Colonic mucosa (tissue), 4 donors: ENCODE measurements at regions not wholly inside any gene's neighbourhood (a gene's known extent, or its start where the extent isn't known, plus 50 kb on each side); places are given as distances from the start of the nearest gene placed in this dataset.

Experiments used
- DNase-seq: peaks from one replicate; pipeline ENCODE4 v3.0.0-alpha.2; 2020
- H3K27ac ChIP-seq: fragments of 200-600 bp; one replicate; pipeline ENCODE4 v1.8.0; 2021
- H3K27me3 ChIP-seq: fragments of 200-600 bp; one replicate; pipeline ENCODE4 v1.8.0; 2021
- H3K36me3 ChIP-seq: fragments of 200-600 bp; one replicate; pipeline ENCODE4 v1.8.0; 2021
- H3K4me1 ChIP-seq: fragments of 200-600 bp; one replicate; pipeline ENCODE4 v1.8.0; 2021; ENCODE audit warnings: mild to moderate bottlenecking
- H3K4me3 ChIP-seq: fragments of 200-600 bp; one replicate; pipeline ENCODE4 v1.8.0; 2021
- H3K9ac ChIP-seq, 2 donors: one replicate each; pipeline ENCODE4 v1.7.0; 2013; ENCODE audit warnings: control low read depth in 2 of 2, low read depth in 2 of 2, low read length in 2 of 2
- H3K9me3 ChIP-seq: fragments of 200-600 bp; one replicate; pipeline ENCODE4 v1.8.0; 2021
- intact Hi-C: fragments of 100-400 bp; cut with DNase I; formaldehyde crosslinking; loops from one replicate; pipeline ENCODE4 v1.14.1; 2022
- TF ChIP-seq, protein P1 (sequence below): fragments of 200-600 bp; IDR thresholded peaks from one replicate; pipeline ENCODE4 v1.8.0; 2022; ENCODE audit warnings: antibody characterized with exemption, mild to moderate bottlenecking
- donor health status: healthy.
- donor health status: DM: no; HTN: no; CAD: no.
- donor health status: DM: no; HTN: no; CAD: no.

DNA sequence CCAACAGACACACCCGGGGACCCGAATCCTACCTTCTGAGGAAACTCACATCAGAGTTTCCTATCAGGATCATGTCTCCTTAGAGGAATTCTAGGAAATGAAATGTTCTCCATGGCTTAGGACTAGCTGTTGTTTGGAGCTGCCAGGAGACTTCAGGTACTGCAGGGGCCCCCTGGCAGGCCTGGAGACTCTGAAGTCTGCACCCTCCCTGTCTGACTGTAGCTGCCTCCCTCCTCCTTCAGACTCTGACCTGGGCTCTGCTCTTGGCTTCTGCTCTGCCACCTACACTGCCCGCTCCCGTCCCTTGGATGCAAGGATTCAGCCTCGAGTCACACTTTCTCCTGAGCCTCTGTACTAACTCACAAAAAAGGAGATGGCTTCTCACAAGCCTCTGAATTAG is 232.8 kb downstream of the INHBA start:
- Histone ChIP-seq H3K4me3 (no peak overlapping the region), H3K4me1 (no peaks in the 10 kb centered on the region), H3K9me3 (no peaks in the 10 kb centered on the region), H3K27me3 (no peaks in the 10 kb centered on the region), H3K27ac (no peak overlapping the region), H3K36me3 (no peaks in the 10 kb centered on the region), H3K9ac (no peak overlapping the region)
- TF ChIP-seq, protein P1, sequence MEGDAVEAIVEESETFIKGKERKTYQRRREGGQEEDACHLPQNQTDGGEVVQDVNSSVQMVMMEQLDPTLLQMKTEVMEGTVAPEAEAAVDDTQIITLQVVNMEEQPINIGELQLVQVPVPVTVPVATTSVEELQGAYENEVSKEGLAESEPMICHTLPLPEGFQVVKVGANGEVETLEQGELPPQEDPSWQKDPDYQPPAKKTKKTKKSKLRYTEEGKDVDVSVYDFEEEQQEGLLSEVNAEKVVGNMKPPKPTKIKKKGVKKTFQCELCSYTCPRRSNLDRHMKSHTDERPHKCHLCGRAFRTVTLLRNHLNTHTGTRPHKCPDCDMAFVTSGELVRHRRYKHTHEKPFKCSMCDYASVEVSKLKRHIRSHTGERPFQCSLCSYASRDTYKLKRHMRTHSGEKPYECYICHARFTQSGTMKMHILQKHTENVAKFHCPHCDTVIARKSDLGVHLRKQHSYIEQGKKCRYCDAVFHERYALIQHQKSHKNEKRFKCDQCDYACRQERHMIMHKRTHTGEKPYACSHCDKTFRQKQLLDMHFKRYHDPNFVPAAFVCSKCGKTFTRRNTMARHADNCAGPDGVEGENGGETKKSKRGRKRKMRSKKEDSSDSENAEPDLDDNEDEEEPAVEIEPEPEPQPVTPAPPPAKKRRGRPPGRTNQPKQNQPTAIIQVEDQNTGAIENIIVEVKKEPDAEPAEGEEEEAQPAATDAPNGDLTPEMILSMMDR, result no peak
- intact Hi-C loops, result no loop called here
- no peak for DNase-seq

DNA sequence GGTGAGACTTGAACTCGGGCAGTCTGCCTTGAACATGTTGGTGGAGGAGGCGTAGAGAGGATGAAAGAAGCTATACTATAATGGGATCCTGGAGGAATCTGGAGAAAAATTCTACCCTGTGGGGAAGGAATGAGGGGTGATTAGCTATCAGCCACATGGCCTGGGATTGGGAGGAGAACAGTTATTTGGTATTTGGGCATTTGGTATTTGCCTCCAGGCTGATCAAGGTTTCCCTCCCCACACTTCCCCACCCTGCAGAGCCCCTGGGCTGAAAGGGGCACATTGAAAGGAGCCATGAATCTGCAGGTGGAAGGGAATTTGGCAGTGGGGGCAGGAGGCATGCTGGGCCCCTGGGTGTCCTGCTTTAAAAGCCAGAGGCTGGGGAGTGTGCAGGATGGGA is 235.3 kb downstream of the INHBA start:
- intact Hi-C loops, result no loop called here
- DNase-seq, result no peak
- TF ChIP-seq, protein P1, result no peak
- Histone ChIP-seq H3K4me3 (no peak overlapping the region), H3K4me1 (no peaks in the 10 kb centered on the region), H3K9me3 (no peaks in the 10 kb centered on the region), H3K9ac (no peak overlapping the region), H3K36me3 (no peaks in the 10 kb centered on the region), H3K27me3 (no peaks in the 10 kb centered on the region), H3K27ac (no peak overlapping the region)

DNA sequence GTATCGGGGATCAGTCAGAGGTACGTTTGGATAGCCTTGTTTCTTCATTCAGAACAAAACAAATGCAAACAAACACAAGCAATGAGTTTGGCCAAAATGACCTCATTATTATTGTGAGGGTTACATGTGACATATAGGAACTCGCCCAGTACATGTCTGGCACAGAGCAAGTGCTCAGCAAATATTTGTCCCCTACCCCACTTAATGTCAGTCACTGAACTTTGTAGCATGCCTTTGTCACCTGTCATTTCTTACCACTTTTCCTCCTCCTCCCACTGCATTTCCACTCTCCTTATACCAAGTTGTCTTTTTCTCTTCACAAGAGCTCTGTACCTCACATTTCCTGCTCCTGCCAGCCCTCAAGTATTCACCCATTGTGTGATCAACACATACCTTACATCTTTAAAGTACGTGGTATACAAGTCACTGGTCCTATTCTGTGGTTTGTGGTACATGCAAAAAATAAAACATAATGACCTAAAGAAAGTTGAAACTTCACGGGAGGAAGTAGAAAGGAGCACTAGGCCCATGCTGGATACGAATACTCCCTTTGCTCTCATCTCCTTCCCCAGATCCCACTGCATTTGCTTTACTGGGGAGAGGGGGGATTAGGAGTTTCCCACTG is 236.0 kb downstream of the INHBA start:
- H3K27me3 ChIP-seq, result no peaks in the 10 kb centered on the region
- intact Hi-C loops, result no loop called here
- H3K36me3 ChIP-seq, result no peaks in the 10 kb centered on the region
- no peak overlapping the region for H3K4me3 ChIP-seq
- no peak overlapping the region for H3K27ac ChIP-seq
- no peak for DNase-seq
- no peaks in the 10 kb centered on the region for H3K4me1 ChIP-seq
- TF ChIP-seq, protein P1, result no peak
- no peaks in the 10 kb centered on the region for H3K9me3 ChIP-seq
- H3K9ac ChIP-seq, result no peak overlapping the region

DNA sequence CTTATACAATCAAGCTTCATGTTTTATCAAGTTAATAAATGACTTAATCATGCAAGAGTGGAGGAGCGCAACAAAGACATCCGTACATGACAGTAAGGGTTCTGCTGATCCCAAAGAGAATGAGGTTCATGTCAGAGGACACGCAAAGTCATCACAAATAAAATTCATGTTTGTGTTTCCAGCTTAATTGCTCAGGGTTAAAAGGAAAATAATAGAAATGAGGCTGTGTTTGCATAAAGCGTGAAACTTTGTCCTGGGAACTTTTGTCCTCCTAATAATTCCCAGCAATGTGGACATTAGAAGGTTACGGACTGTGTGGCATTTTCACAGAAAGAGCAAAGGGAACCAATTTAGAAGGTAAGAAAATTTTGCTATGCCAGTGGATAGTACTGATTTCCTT is 237.3 kb downstream of the INHBA start:
- Histone ChIP-seq H3K9ac (no peak overlapping the region), H3K27ac (no peak overlapping the region), H3K27me3 (no peaks in the 10 kb centered on the region), H3K9me3 (no peaks in the 10 kb centered on the region), H3K4me1 (no peaks in the 10 kb centered on the region), H3K4me3 (no peak overlapping the region), H3K36me3 (no peaks in the 10 kb centered on the region)
- intact Hi-C loops, result no loop called here
- no peak for DNase-seq
- TF ChIP-seq, protein P1, result no peak

DNA sequence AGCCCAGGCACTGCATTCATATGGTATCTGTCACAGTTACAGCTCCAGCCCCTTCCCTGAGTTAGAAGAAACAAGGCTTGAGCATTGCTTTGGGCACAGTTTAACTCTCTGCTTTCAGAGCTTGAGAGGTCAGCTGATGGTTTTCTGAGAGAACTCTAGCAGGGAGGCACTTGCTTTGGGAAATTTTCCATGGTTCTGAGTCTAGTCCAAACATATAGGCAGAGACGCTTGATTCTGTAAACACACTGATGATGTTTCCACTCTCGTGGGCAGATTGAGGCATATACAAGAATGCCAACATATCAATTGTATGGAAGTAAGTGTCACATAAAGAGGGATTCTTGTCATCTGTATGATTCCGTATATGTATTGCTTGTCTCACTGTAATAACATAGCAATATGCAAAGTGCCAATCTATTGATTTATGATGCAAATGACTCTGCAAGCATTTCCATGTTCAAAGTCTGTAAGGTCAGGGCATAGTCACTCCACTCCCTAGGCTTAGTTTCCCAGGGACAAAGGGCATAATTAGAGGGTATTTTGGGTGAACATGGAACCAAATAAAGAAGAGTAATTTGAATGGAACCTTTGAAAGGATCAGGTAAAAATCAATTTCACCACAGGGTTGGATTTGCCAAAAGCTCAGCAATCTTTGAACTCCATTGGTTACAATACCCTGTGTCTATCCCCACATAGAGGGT is 239.0 kb downstream of the INHBA start:
- intact Hi-C loops, result no loop called here
- H3K36me3 ChIP-seq, result no peaks in the 10 kb centered on the region
- no peaks in the 10 kb centered on the region for H3K27me3 ChIP-seq
- no peak overlapping the region for H3K4me3 ChIP-seq
- no peaks in the 10 kb centered on the region for H3K9me3 ChIP-seq
- H3K27ac ChIP-seq, result no peak overlapping the region
- no peak overlapping the region for H3K9ac ChIP-seq
- TF ChIP-seq, protein P1, result no peak
- no peaks in the 10 kb centered on the region for H3K4me1 ChIP-seq
- DNase-seq, result no peak
